ENCODE measurements at regions not wholly inside any gene's neighbourhood (a gene's known extent, or its start where the extent isn't known, plus 50 kb on each side); places are given as distances from the start of the nearest gene placed in this dataset.

DNA sequence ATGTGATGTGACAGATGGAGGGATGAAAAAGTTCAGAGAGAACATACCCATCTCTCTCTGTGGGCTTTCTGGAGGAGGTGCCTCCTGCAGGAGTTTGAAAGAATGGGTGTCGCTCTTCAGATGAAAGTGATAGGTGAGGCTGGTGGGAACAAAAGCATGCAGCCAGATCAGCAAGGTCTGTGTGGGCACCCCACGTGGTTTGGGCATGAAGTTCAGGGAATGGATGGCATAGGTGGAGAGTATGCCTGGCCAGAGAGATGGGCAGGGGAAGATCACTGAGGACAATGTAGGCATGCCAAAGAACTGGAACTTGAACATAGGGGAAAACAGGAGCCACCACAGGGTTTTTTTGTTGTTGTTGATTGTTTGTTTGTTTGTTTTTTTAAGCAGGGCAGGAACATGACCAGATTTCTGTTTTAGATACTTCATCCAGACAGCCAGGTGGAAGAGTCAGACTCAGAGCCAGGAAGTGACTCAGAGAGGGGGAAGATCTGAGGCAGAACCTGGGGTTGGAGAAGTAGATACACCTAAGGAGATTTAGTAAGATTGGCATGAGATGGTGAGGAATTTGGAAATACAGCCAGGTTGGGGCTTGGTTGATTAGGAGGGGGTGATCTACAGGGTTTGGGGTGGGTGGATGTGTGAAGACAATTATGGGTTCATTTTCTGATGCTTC, 64.8 kb upstream of the CLSTN2 start:
- DNase-seq, result no peak

DNA sequence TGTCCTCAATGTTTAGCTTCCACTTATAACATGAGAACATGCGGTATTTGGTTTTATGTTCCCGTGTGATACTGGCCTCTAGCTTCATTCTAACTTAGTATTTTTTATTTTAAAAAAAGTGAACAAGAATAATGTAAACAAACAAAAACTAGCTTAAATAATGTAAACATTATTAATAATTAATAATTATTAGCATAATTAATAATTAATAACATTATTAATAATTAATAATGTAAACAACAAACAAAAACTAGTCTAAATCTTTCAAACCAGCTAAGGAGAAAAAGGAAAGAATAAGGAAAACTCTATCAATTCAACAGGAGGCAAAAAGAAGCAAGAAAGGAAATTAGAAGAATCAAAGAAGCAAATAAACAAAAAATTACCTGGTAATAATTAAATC, 66.2 kb upstream of the CLSTN2 start:
- no peak for DNase-seq

DNA sequence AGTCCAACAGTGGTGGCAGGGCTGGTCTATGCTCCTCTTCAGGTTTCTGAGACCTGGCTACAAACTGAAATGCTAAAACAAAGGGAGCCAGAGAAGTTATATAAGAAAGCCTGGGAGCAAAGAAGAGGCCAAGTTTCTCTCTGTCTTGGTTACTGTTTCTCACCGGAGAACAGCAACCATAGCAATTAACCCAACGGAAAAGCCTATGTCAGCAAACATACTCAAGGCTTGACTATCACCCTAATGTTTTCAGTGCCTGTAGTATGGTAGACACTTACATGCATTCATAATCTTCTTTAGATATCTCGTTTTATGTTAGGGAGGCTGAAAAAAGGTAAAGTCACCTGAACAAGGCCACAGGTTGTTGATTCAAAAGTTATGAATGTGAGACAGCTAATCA, 86.3 kb upstream of the CLSTN2 start:
- no peak for DNase-seq

DNA sequence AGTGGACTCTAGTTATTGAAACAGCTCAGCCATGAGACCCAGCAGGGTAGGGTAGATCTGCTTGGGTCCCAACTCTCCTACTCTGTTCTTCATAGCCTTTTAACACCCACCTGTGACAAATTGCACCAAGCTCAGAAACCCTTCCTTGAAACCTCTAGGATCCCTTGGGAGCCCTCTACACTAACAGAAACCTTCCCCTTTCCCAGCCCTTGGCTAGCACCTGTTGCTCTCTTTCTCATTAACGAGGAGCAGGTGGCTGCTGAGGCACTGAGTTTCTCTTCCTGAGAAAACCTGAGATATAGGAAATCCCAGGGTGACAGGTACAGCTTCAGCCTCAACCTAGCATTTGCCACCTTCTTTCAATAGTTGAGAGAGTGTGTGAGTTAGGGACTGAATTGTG, 88.3 kb upstream of the CLSTN2 start:
- no peak for DNase-seq

DNA sequence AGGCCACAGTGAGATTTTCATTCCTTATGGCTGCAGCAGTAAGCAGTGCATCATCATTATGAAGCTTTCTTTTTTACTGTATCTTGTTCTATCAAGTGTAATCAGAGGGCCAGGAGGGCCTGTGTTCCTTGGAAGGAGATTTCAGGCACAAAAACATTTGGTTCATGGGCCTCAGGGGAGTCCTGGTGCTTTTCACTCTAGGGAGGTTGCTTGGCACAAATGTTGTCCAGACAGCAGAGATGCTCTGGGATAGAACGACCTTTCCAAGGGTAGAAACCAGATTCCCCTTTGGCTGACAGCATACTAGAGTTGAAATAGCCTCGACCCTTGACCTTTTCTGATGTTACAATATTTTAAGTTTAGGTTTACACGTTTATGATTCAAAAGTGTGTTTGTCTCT, 95.3 kb upstream of the CLSTN2 start:
- DNase-seq, result no peak

DNA sequence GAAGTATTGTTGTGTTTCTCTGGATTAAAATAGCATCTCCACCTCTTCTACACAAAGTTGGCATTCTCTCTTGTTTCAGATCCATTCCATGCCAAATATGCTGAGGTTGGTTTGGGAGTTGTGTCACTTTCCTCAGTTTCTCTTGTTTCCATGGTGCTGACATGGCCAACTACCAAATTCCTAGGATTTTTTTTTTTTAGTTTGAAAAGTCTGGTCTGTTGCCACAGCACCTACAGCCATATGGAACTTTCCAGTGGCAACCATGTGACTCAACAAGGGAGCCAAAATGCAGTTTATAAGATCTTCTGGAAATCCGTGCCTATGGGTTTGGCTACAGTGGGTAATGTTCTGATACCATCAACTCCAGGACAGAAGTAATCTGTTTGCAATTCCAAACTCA, 96.0 kb upstream of the CLSTN2 start:
- DNase-seq, result no peak

DNA sequence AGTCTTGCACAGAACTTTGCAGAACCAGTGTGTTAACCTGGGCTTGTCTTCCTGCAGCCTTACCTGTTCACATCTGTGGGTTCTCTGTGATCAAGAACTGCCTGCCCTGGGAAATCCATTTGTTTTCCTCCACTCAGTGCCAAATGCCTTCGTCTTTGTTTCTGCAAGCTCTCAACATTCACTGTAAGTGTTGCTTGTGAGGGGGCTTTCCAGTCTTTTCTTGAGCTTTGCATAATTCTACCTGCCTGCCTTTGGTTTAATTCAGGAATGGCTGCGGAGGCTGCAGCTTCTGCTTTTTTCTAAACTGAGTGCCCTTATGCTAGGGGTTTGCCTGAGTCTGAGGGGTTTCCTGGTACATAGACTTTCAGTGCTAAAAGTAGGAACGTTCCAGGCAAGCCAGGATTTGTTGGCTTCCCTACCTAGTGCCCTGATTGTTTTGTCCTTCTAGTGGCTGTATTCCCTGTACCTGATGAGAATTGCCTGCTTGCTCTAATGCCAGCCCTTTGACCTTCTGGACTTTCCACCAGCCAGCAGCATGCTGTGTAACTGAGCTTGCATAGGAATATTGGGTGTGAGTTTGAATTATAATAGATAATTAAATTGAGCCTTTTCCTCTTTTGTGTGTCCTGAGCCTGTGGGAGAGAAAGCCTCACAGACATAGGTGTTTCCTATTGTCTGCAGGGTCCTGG, 96.6 kb upstream of the CLSTN2 start:
- no peak for DNase-seq

DNA sequence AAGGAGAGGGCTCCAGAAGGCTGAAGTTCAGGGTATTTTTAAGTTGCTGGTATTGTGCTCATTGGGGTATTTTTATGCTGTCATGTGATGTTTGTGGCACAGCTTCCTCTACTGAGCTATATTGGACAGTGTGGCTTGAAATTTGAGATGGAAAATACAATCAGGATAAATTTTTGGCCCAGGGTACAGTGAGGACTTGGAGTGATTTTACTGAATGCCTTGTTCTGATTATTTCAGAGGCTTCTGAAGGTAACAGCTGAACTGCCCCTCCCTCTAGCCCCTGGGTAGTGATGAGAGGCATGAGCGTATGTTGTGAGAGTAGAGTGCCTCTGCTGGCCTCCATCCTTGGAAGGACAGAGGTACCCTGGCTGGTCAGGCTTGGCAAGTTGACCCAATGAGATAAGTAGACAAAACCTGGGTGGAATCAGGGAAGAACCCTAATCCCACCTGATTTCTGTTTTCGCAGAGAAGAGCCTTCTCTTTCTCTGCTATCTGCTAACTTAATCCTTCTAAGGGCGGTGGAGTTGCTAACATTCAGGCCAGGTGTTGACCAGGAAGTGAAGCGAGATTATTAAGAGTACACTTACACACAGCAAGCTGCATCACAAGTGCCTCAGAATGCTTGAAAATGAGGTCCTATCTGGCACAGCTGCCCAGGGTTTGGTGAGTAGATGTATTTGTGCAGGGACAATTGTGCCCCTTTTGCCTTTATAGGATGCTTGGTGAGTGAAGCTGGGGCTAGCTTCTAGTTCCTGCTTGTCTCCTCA, 98.1 kb upstream of the CLSTN2 start:
- DNase-seq, result no peak

DNA sequence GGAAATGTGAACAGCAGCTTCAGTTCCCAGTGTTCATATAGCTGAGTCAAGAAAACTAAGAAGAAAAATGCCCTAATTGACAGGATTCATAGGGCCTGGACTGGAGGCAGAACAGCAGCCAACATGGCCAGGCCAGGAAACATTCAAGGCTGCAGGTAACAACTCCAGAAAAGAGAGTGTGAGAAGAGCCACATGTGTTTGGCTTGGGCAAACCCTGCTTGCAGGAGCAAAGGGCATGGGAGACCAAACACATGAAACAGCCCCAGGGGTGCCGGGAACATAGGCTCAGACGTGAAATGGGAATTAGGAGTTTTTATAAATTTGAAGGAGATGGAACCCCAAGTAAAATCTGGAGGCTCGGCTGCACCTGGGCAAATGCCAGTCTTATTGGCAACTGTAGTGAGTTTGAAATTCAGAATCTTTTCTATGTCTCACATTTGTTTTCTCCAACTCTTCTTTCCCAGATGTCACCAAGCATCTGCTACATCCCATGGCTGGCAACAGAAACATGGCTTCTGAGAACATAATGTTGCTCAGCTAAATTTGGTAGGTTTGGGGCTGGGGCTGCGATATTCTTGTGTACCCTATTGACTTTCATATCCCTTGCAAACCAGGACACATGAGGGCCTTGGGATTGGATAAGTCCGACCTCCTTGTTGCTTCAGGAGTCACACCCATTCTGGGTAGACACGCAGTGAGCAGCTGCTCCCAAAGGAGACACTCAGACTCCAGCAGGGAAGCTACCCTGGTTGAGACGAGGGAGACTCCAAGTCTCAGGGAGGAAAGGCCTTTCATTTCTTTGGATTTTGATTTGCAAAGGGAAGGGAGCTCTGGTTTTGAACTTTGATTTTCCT, 98.9 kb upstream of the CLSTN2 start:
- no peak for DNase-seq

DNA sequence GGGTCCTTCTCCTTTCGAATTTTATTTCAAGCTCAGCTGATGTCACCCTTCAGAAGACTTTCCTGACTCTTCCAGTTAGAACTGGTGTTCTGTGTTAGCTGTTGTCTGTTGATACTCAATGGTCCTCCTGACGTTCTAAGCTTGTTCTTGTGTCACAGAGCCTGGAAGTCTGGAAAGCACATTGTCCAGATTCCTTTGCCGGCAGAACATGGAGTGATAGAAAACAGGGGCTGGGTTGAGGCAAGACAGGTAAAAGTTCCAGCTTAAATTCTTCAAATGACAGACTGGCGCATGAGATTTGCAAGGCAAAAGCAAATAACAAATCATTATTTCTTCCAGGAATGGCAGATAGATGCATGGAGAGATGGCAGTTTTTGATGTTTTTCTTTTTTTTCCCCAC, 102.0 kb upstream of the CLSTN2 start:
- DNase-seq, result no peak

DNA sequence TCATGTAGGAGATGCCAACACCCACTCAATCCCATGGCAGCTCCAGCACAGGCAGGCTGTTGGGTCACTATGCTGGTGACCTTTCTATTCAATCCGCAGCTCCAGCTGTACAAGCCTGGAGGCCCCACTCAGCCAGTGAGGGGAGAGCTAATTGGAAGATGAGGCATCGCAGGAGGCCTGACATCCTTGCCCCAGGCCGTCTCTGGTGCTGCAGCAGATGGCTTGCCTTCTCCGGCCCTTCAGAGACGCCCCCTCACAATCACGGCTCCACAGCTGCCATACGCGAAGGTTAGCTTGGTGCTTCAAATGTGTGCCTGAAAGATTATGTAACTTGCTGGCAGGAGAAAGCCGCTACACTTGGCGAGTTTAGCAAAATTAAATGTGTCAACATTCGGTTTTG, 104.2 kb upstream of the CLSTN2 start:
- no peak for DNase-seq

DNA sequence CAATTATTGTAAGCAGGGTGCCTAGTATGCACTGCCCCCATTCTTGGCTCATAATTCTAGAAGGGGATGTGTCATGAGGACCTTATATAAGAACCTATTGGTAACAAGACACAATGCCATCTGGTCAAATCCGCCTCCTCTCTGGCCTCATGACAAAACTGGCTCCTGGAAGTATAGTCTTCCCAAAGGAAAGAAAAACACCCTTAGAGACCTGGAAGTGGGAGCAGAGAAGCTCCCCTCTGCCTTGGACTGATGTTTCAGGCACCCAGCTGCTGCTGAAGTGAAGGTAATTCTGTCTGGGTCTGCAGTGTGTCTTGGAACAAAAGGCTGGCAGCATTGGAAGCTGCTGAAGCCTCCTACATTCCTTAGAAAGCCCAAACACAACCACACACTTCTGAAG, 107.2 kb upstream of the CLSTN2 start:
- no peak for DNase-seq

DNA sequence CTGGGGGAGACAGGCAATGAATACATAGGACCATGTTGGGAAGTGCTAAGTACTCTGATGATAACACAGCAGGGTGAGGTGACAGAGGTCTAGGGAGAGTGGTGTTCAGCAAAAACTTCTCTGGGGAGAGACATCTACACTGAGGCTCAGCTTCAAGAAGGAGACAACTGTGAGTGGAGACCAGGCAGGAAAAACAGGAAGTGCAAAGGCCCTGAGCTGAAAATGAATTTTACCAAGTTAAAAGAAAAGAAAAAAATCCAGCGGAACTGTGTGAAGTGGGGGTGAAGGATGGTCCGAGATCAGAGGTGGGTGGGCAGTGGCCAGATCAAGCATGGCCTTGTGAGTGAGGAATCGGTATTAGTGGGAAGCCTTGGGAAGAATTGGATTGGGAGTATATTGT, 110.1 kb upstream of the CLSTN2 start:
- DNase-seq, result no peak

DNA sequence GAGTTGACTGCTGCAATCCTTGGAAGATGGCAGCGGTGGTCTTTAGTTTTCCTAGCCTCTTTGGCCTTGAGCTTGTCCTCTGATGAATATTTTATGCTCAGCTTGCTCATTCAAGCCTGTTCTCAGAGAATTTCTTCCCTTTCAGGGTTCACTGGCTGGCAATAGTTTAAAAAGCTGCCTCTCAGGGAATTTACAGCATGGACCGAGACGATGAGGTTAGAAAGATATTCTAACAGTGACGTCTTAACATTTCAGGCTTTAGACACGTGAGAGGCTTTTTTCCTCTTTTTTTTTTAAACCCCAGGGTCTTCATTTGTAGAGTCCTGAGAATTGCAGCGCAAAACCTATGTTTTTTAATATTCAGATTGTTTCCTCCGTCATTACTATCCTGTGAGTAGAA, 120.3 kb upstream of the CLSTN2 start:
- no peak for DNase-seq

DNA sequence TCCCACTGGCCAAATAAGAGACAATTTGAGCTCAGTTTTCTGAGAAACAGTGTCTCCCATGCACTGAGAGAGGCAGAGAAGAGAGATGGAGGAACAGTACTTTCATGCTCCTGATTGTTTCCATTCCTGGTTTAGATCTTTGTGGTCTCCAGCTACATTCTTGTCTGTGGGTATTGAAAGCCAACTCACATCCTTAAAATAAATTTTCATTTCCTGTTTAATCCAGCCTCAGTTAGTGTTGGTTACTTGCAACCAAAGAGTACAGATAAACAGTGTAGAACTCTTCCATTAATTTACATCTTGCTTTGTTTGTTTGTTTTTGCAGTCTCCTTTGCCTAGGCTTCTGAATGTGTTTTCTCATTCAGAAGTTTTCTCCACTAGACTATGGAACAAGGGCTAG, 123.7 kb upstream of the CLSTN2 start:
- no peak for DNase-seq

DNA sequence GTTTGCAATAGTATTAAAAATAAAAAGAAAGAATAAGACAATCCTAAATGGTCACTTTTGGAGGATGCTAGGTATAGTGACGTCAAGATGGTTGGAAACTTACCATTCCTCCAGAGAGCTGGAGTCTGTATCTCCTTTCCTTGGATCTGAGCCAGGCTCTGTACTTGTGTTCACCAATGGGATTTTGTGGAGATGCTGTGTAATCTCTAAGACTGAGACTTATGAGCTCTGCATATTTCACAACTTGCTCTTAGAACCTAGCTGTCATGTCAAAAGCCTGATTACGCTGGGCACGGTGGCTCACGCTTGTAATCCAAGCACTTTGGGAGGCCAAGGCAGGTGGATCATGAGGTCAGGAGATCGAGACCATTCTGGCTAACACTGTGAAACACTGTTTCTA, 126.8 kb upstream of the CLSTN2 start:
- no peak for DNase-seq

DNA sequence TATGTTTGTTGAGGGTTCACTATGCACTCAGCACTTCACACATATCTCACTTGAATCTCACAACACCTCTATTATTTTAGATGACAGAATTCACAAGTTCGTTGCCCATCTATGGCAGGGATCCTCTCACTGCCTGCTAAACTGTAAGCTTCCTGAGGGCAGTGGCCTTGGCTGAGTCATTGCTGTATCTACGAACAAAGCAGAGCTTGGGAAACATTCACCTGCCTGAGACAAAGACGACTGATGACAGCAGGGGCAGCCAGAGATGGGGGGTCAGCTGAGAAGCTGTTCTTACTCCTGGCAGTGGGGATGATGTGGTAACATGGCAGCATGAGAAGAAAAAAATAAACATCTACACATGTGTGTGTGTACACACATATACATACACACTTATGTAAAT, 125.5 kb upstream of the NMNAT3 start:
- no peak for DNase-seq

DNA sequence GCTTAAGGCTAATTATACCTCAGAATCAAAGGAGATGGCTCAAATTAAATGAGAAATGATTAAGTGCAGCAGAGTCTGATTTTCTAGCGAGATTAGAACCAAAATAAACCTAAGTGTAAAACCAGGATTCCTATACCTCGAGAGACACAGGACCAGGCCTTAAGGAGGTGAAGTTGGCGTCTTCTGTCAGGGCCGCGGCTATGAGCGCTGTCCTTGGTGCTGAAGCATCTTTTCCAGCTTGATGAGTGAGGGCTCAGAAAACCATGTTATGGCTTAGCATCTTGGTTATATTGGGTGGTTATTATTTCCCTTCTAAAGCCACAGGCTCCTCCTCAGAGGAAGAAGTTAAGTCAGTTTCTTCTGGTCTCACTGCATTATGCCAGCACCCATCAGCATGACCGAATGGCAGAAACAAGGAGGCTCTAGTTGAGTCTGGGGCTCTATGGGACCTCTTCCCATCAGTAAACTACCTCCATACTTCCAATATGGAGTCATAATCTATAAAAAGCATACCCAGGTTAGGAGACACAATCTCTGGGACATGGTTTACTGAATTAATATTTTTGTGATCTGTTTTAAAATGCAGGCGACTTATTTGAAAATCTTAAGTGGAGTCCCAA, 120.1 kb upstream of the NMNAT3 start:
- peak; percentile 27 for DNase-seq

DNA sequence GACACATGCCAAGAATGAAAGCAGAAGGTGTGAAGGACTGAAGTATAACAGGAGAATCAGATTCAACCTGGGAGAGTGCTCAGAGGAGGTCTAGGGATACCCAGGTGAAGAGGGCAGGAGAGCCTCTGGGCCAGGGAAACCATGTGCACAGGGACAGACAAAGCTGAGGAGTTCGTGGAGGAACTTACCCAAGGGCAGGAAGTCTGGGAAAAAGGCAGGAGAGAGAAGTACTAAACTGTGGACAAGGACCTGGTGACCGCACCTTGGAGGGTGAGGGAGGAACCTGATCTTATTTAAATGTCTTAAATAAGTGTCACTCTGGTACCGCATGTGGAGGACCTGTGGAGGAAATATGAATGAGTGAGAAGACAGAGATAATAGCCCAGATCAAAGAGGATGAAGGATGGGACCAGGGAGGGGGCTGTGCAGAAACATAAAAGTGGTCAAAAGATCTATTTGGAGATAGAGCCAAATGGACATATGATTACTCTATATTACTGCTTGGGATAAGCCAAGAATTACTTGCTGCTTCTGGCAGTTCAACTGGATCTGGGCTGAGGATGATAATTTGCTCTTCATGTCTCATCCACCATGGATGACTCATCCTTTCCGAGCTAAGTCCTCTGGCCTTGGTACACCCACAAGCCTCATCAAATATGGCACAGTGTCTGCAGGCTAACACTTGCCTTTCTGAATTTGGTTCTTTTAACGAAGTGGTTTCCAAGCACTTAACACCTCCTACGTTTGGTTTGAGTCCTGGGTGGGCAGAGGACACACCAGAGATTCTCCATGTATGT, 116.9 kb upstream of the NMNAT3 start:
- DNase-seq, result no peak

DNA sequence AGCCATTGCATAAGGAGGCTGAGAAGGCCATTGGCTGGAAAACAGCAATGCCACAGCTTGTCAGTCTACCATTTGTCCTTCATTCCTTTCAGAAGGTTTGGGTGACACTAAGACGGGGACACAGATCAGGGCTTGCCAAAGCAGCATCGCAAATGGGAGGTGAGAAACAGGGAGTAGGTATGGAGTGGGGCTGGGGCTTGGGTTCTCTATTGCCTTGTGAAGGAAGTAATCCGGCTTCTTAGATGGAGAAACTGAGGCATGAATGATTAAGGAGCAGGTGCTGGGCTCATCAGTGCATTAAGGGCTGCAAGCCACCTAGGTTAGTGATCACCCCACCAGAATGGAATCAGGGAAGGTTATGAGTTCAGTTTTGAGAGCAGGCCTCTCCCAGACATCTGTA, 115.6 kb upstream of the NMNAT3 start:
- DNase-seq, result no peak

DNA sequence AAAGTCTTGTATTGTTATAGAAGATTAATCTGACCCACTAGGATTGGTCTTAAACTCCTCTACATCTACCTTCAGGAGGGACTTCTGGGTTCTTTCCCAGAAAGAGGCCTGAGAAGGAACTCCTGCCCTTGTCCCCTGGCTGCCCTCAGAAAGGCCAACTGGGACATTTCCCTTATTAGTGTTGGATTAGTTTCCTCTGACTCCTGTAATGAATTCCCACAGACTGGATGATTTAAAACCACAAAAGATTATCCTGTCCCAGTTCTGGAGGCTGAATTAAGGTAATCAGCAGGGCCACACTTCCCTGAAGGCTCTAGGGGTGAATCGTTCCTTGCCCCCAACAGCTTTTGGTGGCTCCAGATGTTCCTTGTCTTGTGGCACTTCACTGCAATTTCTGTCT, 102.8 kb upstream of the NMNAT3 start:
- no peak for DNase-seq

DNA sequence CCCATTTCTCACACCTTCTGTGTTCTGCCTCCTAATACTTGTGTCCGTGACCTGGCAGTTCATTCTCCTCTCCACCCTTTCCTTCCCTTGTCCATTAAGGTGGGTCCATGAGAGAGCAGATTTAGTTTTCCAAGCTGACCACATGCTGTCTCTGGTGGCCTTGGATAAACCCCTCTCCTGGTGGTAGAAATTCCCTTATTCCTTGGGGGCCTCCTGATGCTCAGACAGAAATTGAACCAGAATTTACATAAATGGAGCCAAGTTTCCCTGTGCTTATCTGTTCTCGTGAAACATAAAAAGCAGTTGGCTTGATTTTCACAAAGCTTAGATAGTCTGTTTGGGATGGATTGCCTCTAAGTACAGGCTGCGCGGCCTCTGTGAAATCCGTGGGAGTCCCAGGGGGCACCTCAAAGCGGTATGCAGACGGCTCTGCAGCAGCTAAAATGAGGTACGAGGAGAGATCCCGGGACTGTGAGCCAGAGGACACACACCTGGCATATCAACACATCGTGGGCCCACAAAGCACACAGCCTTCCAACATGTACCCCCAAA, 101.0 kb upstream of the NMNAT3 start:
- DNase-seq, result no peak
